ENCODE measurements at regions not wholly inside any gene's neighbourhood (a gene's known extent, or its start where the extent isn't known, plus 50 kb on each side); places are given as distances from the start of the nearest gene placed in this dataset.

- Histone ChIP-seq H3K4me3 (ENCODE audit: low read length) (no peak overlapping the region), H3K27ac (ENCODE audit: low read length) (no peak overlapping the region), H3K9me2 (ENCODE audit: insufficient read depth, low read length) (no peaks in the 10 kb centered on the region)
These were observed 369.4 kb downstream of the TMEM161B start for GRCh38 chr5:87899208-87899661.

GRCh38 chr5:87898574-87898973 is 370.1 kb downstream of the TMEM161B start:
- Histone ChIP-seq H3K4me2 (ENCODE audit: low read length) (no peak overlapping the region), H2AFZ (ENCODE audit: low read depth, low read length) (no peak overlapping the region), H3K36me3 (ENCODE audit: insufficient read depth, low read length) (no peaks in the 10 kb centered on the region), H3F3A (ENCODE audit: insufficient read depth, low read length, poor library complexity, severe bottlenecking) (no peaks in the 10 kb centered on the region), H3K4me3 (ENCODE audit: low read length) (no peak overlapping the region), H3K79me2 (replicated peaks; ENCODE audit: insufficient read depth, low read length) (no peaks in the 10 kb centered on the region), H3K27ac (ENCODE audit: low read length) (no peak overlapping the region), H3K9ac (ENCODE audit: low read length) (no peak overlapping the region), H3K9me2 (ENCODE audit: insufficient read depth, low read length) (no peaks in the 10 kb centered on the region), H3K9me3 (ENCODE audit: low read length) (no peaks in the 10 kb centered on the region), H3K27me3 (ENCODE audit: insufficient read depth, low read depth, low read length) (no peaks in the 10 kb centered on the region), H4K20me1 (ENCODE audit: insufficient read depth) (no peaks in the 10 kb centered on the region)
- TF ChIP-seq, protein P1, sequence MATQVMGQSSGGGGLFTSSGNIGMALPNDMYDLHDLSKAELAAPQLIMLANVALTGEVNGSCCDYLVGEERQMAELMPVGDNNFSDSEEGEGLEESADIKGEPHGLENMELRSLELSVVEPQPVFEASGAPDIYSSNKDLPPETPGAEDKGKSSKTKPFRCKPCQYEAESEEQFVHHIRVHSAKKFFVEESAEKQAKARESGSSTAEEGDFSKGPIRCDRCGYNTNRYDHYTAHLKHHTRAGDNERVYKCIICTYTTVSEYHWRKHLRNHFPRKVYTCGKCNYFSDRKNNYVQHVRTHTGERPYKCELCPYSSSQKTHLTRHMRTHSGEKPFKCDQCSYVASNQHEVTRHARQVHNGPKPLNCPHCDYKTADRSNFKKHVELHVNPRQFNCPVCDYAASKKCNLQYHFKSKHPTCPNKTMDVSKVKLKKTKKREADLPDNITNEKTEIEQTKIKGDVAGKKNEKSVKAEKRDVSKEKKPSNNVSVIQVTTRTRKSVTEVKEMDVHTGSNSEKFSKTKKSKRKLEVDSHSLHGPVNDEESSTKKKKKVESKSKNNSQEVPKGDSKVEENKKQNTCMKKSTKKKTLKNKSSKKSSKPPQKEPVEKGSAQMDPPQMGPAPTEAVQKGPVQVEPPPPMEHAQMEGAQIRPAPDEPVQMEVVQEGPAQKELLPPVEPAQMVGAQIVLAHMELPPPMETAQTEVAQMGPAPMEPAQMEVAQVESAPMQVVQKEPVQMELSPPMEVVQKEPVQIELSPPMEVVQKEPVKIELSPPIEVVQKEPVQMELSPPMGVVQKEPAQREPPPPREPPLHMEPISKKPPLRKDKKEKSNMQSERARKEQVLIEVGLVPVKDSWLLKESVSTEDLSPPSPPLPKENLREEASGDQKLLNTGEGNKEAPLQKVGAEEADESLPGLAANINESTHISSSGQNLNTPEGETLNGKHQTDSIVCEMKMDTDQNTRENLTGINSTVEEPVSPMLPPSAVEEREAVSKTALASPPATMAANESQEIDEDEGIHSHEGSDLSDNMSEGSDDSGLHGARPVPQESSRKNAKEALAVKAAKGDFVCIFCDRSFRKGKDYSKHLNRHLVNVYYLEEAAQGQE (IDR thresholded peaks at IDR 0.05; ENCODE audit: borderline replicate concordance), result no peak
- no peak for TF ChIP-seq EP300 (conservative IDR thresholded peaks at IDR 0.05; ENCODE audit: poor library complexity, severe bottlenecking)
- TF ChIP-seq SMC3 (conservative IDR thresholded peaks at IDR 0.05; ENCODE audit: poor library complexity), result no peak
- no peak for TF ChIP-seq RAD21 (conservative IDR thresholded peaks at IDR 0.05)
- TF ChIP-seq TAF1 (IDR thresholded peaks at IDR 0.05; ENCODE audit: low read depth), result no peak
- no peak for TF ChIP-seq CTCF (IDR thresholded peaks at IDR 0.05; ENCODE audit: poor library complexity, severe bottlenecking)
- TF ChIP-seq MXI1 (conservative IDR thresholded peaks at IDR 0.05; ENCODE audit: poor library complexity, severe bottlenecking), result no peak
- TF ChIP-seq EZH2 (IDR thresholded peaks at IDR 0.05; ENCODE audit: borderline replicate concordance, insufficient read depth, low read length, poor library complexity, severe bottlenecking), result no peak
- TF ChIP-seq POLR2AphosphoS5 (IDR thresholded peaks at IDR 0.05), result no peak

More at GRCh38 chr5:87899208-87899661, 369.4 kb downstream of the TMEM161B start:
- no peaks in the 10 kb centered on the region for H3K36me3 ChIP-seq (ENCODE audit: insufficient read depth, low read length)
- no peak overlapping the region for H3K9ac ChIP-seq (ENCODE audit: low read length)
- no peaks in the 10 kb centered on the region for H3K79me2 ChIP-seq (replicated peaks; ENCODE audit: insufficient read depth, low read length)
- no peaks in the 10 kb centered on the region for H3F3A ChIP-seq (ENCODE audit: insufficient read depth, low read length, poor library complexity, severe bottlenecking)
- no peaks in the 10 kb centered on the region for H3K9me3 ChIP-seq (ENCODE audit: low read length)
- no peaks in the 10 kb centered on the region for H4K20me1 ChIP-seq (ENCODE audit: insufficient read depth)
- TF ChIP-seq POLR2AphosphoS5 (IDR thresholded peaks at IDR 0.05) (no peak), TAF1 (IDR thresholded peaks at IDR 0.05; ENCODE audit: low read depth) (no peak), EP300 (conservative IDR thresholded peaks at IDR 0.05; ENCODE audit: poor library complexity, severe bottlenecking) (no peak), MXI1 (conservative IDR thresholded peaks at IDR 0.05; ENCODE audit: poor library complexity, severe bottlenecking) (no peak), CTCF (IDR thresholded peaks at IDR 0.05; ENCODE audit: poor library complexity, severe bottlenecking) (peak; percentile 62), RAD21 (conservative IDR thresholded peaks at IDR 0.05) (peak; percentile 68), EZH2 (IDR thresholded peaks at IDR 0.05; ENCODE audit: borderline replicate concordance, insufficient read depth, low read length, poor library complexity, severe bottlenecking) (no peak), SMC3 (conservative IDR thresholded peaks at IDR 0.05; ENCODE audit: poor library complexity) (peak; percentile 60)
- TF ChIP-seq, protein P1 (IDR thresholded peaks at IDR 0.05; ENCODE audit: borderline replicate concordance), result no peak
- H3K4me2 ChIP-seq (ENCODE audit: low read length), result no peak overlapping the region
- H2AFZ ChIP-seq (ENCODE audit: low read depth, low read length), result no peak overlapping the region
- H3K27me3 ChIP-seq (ENCODE audit: insufficient read depth, low read depth, low read length), result no peaks in the 10 kb centered on the region

Data from neural cell (in vitro differentiated cells).